Ovary (tissue), 7 donors: ENCODE measurements at regions not wholly inside any gene's neighbourhood (a gene's known extent, or its start where the extent isn't known, plus 50 kb on each side); places are given as distances from the start of the nearest gene placed in this dataset.

ENCODE experiments used
- DNase-seq, 5 donors: peaks; one replicate each; pipeline ENCODE4 v3.0.0-alpha.2; 2019 to 2020
- H3K27ac ChIP-seq, 2 donors: fragments of 200-600 bp; one replicate each; pipeline versions ENCODE4 v1.5.1 to v1.8.0; 2019 to 2022
- H3K27me3 ChIP-seq: fragments of 200-600 bp; one replicate; pipeline ENCODE4 v1.8.0; 2022
- H3K36me3 ChIP-seq: fragments of 200-600 bp; sonication (generic); one replicate; pipeline ENCODE4 v1.5.1; 2019
- H3K4me1 ChIP-seq: one replicate; pipeline ENCODE4 v1.8.1; 2013; ENCODE audit warnings: mild to moderate bottlenecking, moderate library complexity; ENCODE audit not compliant: insufficient read depth
- H3K4me3 ChIP-seq: fragments of 200-600 bp; sonication (generic); one replicate; pipeline ENCODE4 v1.5.1; 2017
- H3K9me3 ChIP-seq, 2 donors: fragments of 200-600 bp in 1 of 2; sonication (generic) in 1 of 2; one replicate each; pipeline versions ENCODE4 v1.5.1 to v1.8.1; 2013 to 2019; ENCODE audit warnings: mild to moderate bottlenecking in 1 of 2, moderate library complexity in 1 of 2
- CTCF ChIP-seq, 3 donors: fragments of 450-650 bp in 2 of 3; fragments of 200-600 bp in 1 of 3; IDR thresholded peaks; one replicate each; pipeline versions ENCODE4 v1.5.1 to v1.8.0; 2016 to 2022; ENCODE audit warnings: antibody characterized with exemption in 3 of 3, mild to moderate bottlenecking in 1 of 3
- EP300 ChIP-seq: sonication (generic); formaldehyde crosslinking; IDR thresholded peaks from one replicate; pipeline ENCODE4 v1.6.1; 2017; ENCODE audit warnings: antibody characterized with exemption
- POLR2A ChIP-seq: fragments of 450-650 bp; IDR thresholded peaks from one replicate; pipeline ENCODE4 v1.6.1; 2017; ENCODE audit warnings: antibody characterized with exemption, mild to moderate bottlenecking, moderate library complexity
- WGBS, 3 donors: extraction: QIAGEN DNeasy Blood & Tissue Kit in 1 of 3; methylation state at CpG; one replicate each; pipeline versions ENCODE4 v1.1.5 to v1.1.7; 2013 to 2017; 5-methylcytosine and 5-hydroxymethylcytosine counted together
- intact Hi-C, 4 donors: fragments of 100-400 bp; cut with DNase I; formaldehyde crosslinking; loops; one replicate each; pipeline versions ENCODE4 v1.11.0 to v1.15.1; 2022 to 2023
- donor health status: DM: no; HTN: no; CAD: no; lungs with moderate emphysema.
- donor health status: DM: no; HTN: no; CAD: no.
- donor health status: Bipolar disorder and iron deficiency.
- donor health status: DM: no; HTN: no; CAD: no.
- donor health status: DM: yes; HTN: yes; CAD: no.

DNA sequence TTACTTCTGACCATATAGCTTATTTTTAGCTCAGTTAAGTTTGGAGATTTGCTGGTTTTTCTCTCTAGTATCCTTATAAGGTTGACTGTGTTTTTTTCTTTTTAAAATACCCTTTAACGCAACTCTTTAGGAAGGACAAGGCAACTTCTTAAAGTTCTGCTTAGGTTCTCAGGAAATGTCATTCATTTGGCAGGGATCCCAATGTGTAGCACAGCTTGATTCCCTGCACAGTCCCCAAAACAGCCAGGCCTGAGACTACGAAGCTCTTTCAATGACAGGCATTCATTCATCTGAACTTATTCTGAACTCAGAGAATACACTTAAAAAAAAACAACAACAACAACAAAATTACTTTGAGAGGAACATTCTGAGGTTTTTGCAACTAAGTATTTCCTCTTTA, 1765.8 kb downstream of the PCDH7 start:
- Histone ChIP-seq H3K4me1 (no peaks in the 10 kb centered on the region), H3K27me3 (no peaks in the 10 kb centered on the region), H3K36me3 (no peaks in the 10 kb centered on the region), H3K4me3 (no peak overlapping the region), H3K9me3 (no peaks in the 10 kb centered on the region), H3K27ac (no peak overlapping the region)
- 40 to 46% (median 44%) methylated on average over 2 of the region's 2 CpGs for WGBS, 3 donors
- intact Hi-C loops, result no loop called here
- TF ChIP-seq EP300 (no peak), POLR2A (no peak), CTCF (IDR thresholded peaks at IDR 0.05) (no peak)
- no peak for DNase-seq

- Histone ChIP-seq H3K4me1 (no peaks in the 10 kb centered on the region), H3K9me3 (no peaks in the 10 kb centered on the region), H3K4me3 (no peak overlapping the region), H3K36me3 (no peaks in the 10 kb centered on the region), H3K27ac (no peak overlapping the region), H3K27me3 (no peaks in the 10 kb centered on the region)
- 76 to 82% (median 77%) methylated on average over 1 of the region's 1 CpG for WGBS, 3 donors
- TF ChIP-seq CTCF (IDR thresholded peaks at IDR 0.05), result no peak
- no peak for TF ChIP-seq POLR2A
- no peak for TF ChIP-seq EP300
- no peak for DNase-seq
- intact Hi-C loops, result no loop called here
These were observed 1768.5 kb downstream of the PCDH7 start for GRCh38 chr4:32488690-32489089.

DNA sequence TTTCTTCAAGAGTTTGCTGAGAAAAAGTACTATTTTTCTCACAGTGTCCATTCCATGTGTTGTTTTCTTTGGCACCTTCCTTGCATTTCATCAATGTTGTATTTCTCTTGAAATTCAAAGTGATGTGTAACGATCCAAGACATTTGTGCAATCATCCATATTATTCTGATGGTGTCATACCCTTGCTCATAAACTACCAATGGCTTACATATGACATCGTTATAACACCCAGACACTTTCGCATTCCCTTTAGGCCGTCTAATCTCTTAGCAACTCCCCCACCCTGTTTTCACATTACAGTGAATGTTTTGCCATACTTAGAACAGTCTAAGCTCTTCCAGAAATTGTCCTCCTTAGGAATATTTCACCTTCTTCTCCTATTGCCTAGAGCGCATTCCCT, 1779.0 kb downstream of the PCDH7 start:
- Histone ChIP-seq H3K27ac (no peak overlapping the region), H3K9me3 (no peaks in the 10 kb centered on the region), H3K27me3 (no peaks in the 10 kb centered on the region), H3K4me3 (no peak overlapping the region), H3K36me3 (no peaks in the 10 kb centered on the region), H3K4me1 (no peaks in the 10 kb centered on the region)
- WGBS, 3 donors, result 32 to 36% (median 32%) methylated on average over 5 of the region's 5 CpGs
- intact Hi-C loops, result no loop called here
- no peak for TF ChIP-seq CTCF (IDR thresholded peaks at IDR 0.05)
- TF ChIP-seq POLR2A, result no peak
- no peak for TF ChIP-seq EP300
- DNase-seq, result no peak

DNA sequence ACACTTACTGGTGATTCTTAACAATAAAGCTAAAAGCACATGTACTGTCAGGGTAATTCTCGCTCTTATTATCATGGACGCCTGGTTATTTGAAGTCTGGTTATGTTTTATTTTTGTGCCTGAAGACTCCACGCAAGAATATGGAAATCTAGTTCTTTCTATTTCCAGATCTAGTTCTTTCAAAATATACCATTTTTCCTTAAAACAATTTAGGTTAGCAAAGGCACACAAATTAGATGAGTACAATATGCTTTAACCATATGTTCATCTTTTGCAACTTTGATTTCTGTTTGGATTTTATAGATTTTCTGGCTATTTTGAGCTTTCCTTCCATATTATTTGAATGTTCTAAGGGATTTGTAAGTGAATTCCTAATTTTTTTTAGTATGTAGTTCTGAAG, 1783.1 kb downstream of the PCDH7 start:
- Histone ChIP-seq H3K27ac (no peak overlapping the region), H3K4me3 (no peak overlapping the region), H3K27me3 (no peaks in the 10 kb centered on the region), H3K36me3 (no peaks in the 10 kb centered on the region), H3K4me1 (no peaks in the 10 kb centered on the region), H3K9me3 (no peaks in the 10 kb centered on the region)
- 91 to 97% (median 93%) methylated on average over 3 of the region's 3 CpGs for WGBS, 3 donors
- TF ChIP-seq POLR2A (no peak), CTCF (IDR thresholded peaks at IDR 0.05) (no peak), EP300 (no peak)
- no peak for DNase-seq
- intact Hi-C loops, result no loop called here

DNA sequence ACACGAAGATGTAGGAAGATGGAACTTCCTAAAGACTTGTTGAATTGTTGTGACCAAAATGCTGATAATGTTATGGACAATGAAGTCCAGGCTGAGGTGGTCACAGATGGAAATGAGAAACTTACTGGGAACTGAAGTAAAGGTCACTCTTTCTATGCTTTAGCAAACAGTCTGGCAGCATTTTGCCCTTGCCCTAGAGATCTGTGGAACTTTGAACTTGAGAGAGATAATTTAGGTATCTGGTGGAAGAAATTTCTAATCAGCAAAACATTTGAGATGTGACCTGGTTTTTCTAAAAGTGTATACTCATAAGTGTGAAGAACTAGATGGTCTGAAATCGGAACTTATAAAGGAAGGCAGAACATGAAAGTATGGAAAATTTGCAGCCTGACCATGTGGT, 1785.9 kb downstream of the PCDH7 start:
- no peak overlapping the region for H3K27ac ChIP-seq
- no peak for DNase-seq
- 82 to 88% (median 86%) methylated on average over 2 of the region's 2 CpGs for WGBS, 3 donors
- no peaks in the 10 kb centered on the region for H3K4me1 ChIP-seq
- no peaks in the 10 kb centered on the region for H3K36me3 ChIP-seq
- no peak overlapping the region for H3K4me3 ChIP-seq
- intact Hi-C loops, result no loop called here
- H3K9me3 ChIP-seq, result no peaks in the 10 kb centered on the region
- TF ChIP-seq POLR2A (no peak), EP300 (no peak), CTCF (IDR thresholded peaks at IDR 0.05) (no peak)
- H3K27me3 ChIP-seq, result no peaks in the 10 kb centered on the region
